Neural crest cell (in vitro differentiated cells): ENCODE measurements at regions not wholly inside any gene's neighbourhood (a gene's known extent, or its start where the extent isn't known, plus 50 kb on each side); places are given as distances from the start of the nearest gene placed in this dataset.

ENCODE experiments used
- DNase-seq: peaks from one replicate; pipeline ENCODE4 v3.0.0; 2021; ENCODE audit warnings: low read depth, mixed read lengths, low spot score
- H3K27ac Mint-ChIP-seq: one replicate; pipeline ENCODE4 v1.8.0; 2021; ENCODE audit warnings: mild to moderate bottlenecking, mixed read lengths; ENCODE audit not compliant: unreplicated experiment
- H3K27me3 Mint-ChIP-seq: 2 replicates; pipeline ENCODE4 v1.8.0; 2021; ENCODE audit warnings: low read depth, mild to moderate bottlenecking, mixed read lengths
- H3K36me3 Mint-ChIP-seq: 2 replicates; pipeline ENCODE4 v1.8.0; 2021; ENCODE audit warnings: low read depth, mild to moderate bottlenecking, mixed read lengths
- H3K4me1 Mint-ChIP-seq: 2 replicates; pipeline ENCODE4 v1.8.0; 2021; ENCODE audit warnings: mixed read lengths
- H3K4me3 Mint-ChIP-seq: one replicate; pipeline ENCODE4 v1.8.0; 2021; ENCODE audit warnings: mild to moderate bottlenecking, mixed read lengths
- H3K9me3 Mint-ChIP-seq: 2 replicates; pipeline ENCODE4 v1.8.0; 2021; ENCODE audit warnings: mixed read lengths
- CTCF ChIP-seq: fragments of 200-600 bp; sonication (generic); conservative IDR thresholded peaks from 2 replicates; pipeline ENCODE4 v1.5.0; 2021; ENCODE audit warnings: antibody characterized with exemption, mild to moderate bottlenecking

GRCh38 chr2:56713161-56713676, 529.4 kb downstream of the CCDC85A start:
- Mint-ChIP-seq H3K36me3 (no peaks in the 10 kb centered on the region), H3K4me3 (no peak overlapping the region), H3K27me3 (no peaks in the 10 kb centered on the region), H3K4me1 (no peaks in the 10 kb centered on the region), H3K27ac (no peak overlapping the region), H3K9me3 (no peaks in the 10 kb centered on the region)
- TF ChIP-seq CTCF: no peak
- DNase-seq: no peak

- Mint-ChIP-seq H3K4me1 (no peaks in the 10 kb centered on the region), H3K27ac (no peak overlapping the region), H3K4me3 (no peak overlapping the region), H3K27me3 (no peaks in the 10 kb centered on the region), H3K9me3 (peaks cover 3% of the 10 kb centered on the region), H3K36me3 (no peaks in the 10 kb centered on the region)
- no peak for TF ChIP-seq CTCF
- no peak for DNase-seq
Measured at GRCh38 chr2:56713978-56714377, 530.2 kb downstream of the CCDC85A start.

GRCh38 chr2:56714400-56714799, 530.6 kb downstream of the CCDC85A start:
- H3K27me3 Mint-ChIP-seq: peaks cover 2% of the 10 kb centered on the region
- no peaks in the 10 kb centered on the region for H3K4me1 Mint-ChIP-seq
- TF ChIP-seq CTCF: no peak
- no peak overlapping the region for H3K27ac Mint-ChIP-seq
- no peaks in the 10 kb centered on the region for H3K36me3 Mint-ChIP-seq
- no peak for DNase-seq
- peaks cover 4% of the 10 kb centered on the region for H3K9me3 Mint-ChIP-seq
- H3K4me3 Mint-ChIP-seq: no peak overlapping the region

GRCh38 chr2:56715683-56716082, 531.9 kb downstream of the CCDC85A start:
- no peak overlapping the region for H3K27ac Mint-ChIP-seq
- H3K4me1 Mint-ChIP-seq: no peaks in the 10 kb centered on the region
- no peaks in the 10 kb centered on the region for H3K36me3 Mint-ChIP-seq
- H3K27me3 Mint-ChIP-seq: peaks cover 2% of the 10 kb centered on the region
- peaks cover 6% of the 10 kb centered on the region for H3K9me3 Mint-ChIP-seq
- DNase-seq: no peak
- TF ChIP-seq CTCF: no peak
- no peak overlapping the region for H3K4me3 Mint-ChIP-seq

GRCh38 chr2:56718413-56718812, 534.6 kb downstream of the CCDC85A start:
- H3K27ac Mint-ChIP-seq: no peak overlapping the region
- H3K4me1 Mint-ChIP-seq: no peaks in the 10 kb centered on the region
- no peak overlapping the region for H3K4me3 Mint-ChIP-seq
- H3K9me3 Mint-ChIP-seq: peaks cover 6% of the 10 kb centered on the region
- no peaks in the 10 kb centered on the region for H3K36me3 Mint-ChIP-seq
- peaks cover 2% of the 10 kb centered on the region for H3K27me3 Mint-ChIP-seq
- TF ChIP-seq CTCF: no peak
- no peak for DNase-seq

- Mint-ChIP-seq H3K27me3 (peaks cover 6% of the 10 kb centered on the region), H3K4me1 (no peaks in the 10 kb centered on the region), H3K9me3 (peaks cover 3% of the 10 kb centered on the region), H3K4me3 (no peak overlapping the region), H3K36me3 (no peaks in the 10 kb centered on the region), H3K27ac (no peak overlapping the region)
- no peak for TF ChIP-seq CTCF
- DNase-seq: no peak
Measured at GRCh38 chr2:56729212-56729611, 545.4 kb downstream of the CCDC85A start.
